GM12878 (cell line): ENCODE measurements at regions not wholly inside any gene's neighbourhood (a gene's known extent, or its start where the extent isn't known, plus 50 kb on each side); places are given as distances from the start of the nearest gene placed in this dataset.

Experiments
- ATAC-seq: fragments of 200-7000 bp; cut with Tn5 transposase; 3 replicates; pipeline ENCODE4 v1.9.1; 2020; ENCODE audit warnings: mild to moderate bottlenecking, moderate library complexity
- BruUV-seq: library from RNA; stranded (reverse); fragments of 400-500 nt; replicated peaks from 2 replicates; lab custom pipeline; 2021; lab: Mats Ljungman, UMichigan
- CTCF ChIA-PET: fragments of 300-600 bp; sonication (Branson Sonifier 250); formaldehyde crosslinking; extraction: SDS; loops from one replicate; lab custom pipeline; 2021; ENCODE audit warnings: inconsistent platforms; lab: Yijun Ruan, JAX
- POLR2A ChIA-PET: fragments of 350-600 bp; formaldehyde crosslinking; extraction: SDS; loops from one replicate; lab custom pipeline; 2021; ENCODE audit warnings: inconsistent platforms; lab: Charles Lee
- RAD21 ChIA-PET: fragments of 300-600 bp; sonication (Branson Sonifier 250); formaldehyde crosslinking; loops from one replicate; lab custom pipeline; 2023; ENCODE audit warnings: antibody characterized with exemption; ENCODE audit not compliant: unreplicated experiment; lab: Charles Lee
- SMC1A ChIA-PET: fragments of 300-600 bp; sonication (Branson Sonifier 250); formaldehyde crosslinking; loops from one replicate; lab custom pipeline; 2023; ENCODE audit not compliant: unreplicated experiment, uncharacterized antibody; lab: Charles Lee
- DNase-seq: peaks from one replicate; pipeline ENCODE4 v3.0.0-alpha.2; 2011; ENCODE audit warnings: low read depth, low spot score
- FAIRE-seq: peaks from 3 replicates; lab custom pipeline; 2011; peaks lifted over from hg19 to GRCh38; lab: Jason Lieb, UNC
- H2AFZ ChIP-seq: 2 replicates; pipeline ENCODE4 v1.6.0; 2011; ENCODE audit warnings: low read depth, low read length, control low read depth; ENCODE audit not compliant: control insufficient read depth
- H3K27ac ChIP-seq: 2 replicates; pipeline ENCODE4 v1.5.1; 2011; ENCODE audit warnings: control low read depth; ENCODE audit not compliant: control insufficient read depth, insufficient read depth
- H3K27me3 ChIP-seq, 2 experiments: replicated peaks in 1 of 2; 2 replicates each; pipeline versions ENCODE4 v1.6.0 to v1.6.1; 2011; ENCODE audit warnings: low read length in 1 of 2; ENCODE audit not compliant: control insufficient read depth in 2 of 2, insufficient read depth in 2 of 2
- H3K36me3 ChIP-seq, 2 experiments: 2 replicates each; pipeline ENCODE4 v1.5.1; 2011; ENCODE audit warnings: low read length in 1 of 2; ENCODE audit not compliant: control insufficient read depth in 2 of 2, insufficient read depth in 2 of 2
- H3K4me1 ChIP-seq: 2 replicates; pipeline ENCODE4 v1.6.1; 2011; ENCODE audit warnings: mild to moderate bottlenecking, low read length, moderate library complexity, mixed read lengths; ENCODE audit not compliant: control insufficient read depth, insufficient read depth
- H3K4me2 ChIP-seq: 2 replicates; pipeline ENCODE4 v1.6.0; 2011; ENCODE audit warnings: control low read depth; ENCODE audit not compliant: control insufficient read depth, insufficient read depth
- H3K4me3 ChIP-seq: fragments of 200-600 bp; sonication (generic); 2 replicates; pipeline ENCODE4 v1.5.1; 2016
- H3K79me2 ChIP-seq: 2 replicates; pipeline ENCODE4 v1.6.0; 2011; ENCODE audit warnings: low read length; ENCODE audit not compliant: control insufficient read depth, insufficient read depth
- H3K9ac ChIP-seq: 2 replicates; pipeline ENCODE4 v1.8.0; 2011; ENCODE audit warnings: low read length, control low read depth, mixed read lengths; ENCODE audit not compliant: control insufficient read depth, insufficient read depth
- H3K9me3 ChIP-seq: replicated peaks from 3 replicates; pipeline ENCODE4 v1.5.1; 2011; ENCODE audit warnings: mild to moderate bottlenecking, low read length; ENCODE audit not compliant: control insufficient read depth, insufficient read depth
- H4K20me1 ChIP-seq: 2 replicates; pipeline ENCODE4 v1.6.0; 2011; ENCODE audit not compliant: control insufficient read depth, insufficient read depth
- BMI1 ChIP-seq: fragments of 450-650 bp; IDR thresholded peaks from 2 replicates; pipeline ENCODE4 v1.6.1; 2016; ENCODE audit warnings: mild to moderate bottlenecking, moderate library complexity, borderline replicate concordance
- CREM ChIP-seq: IDR thresholded peaks from 2 replicates; pipeline ENCODE4 v1.6.1; 2014; ENCODE audit warnings: antibody characterized with exemption, low read depth
- ELK1 ChIP-seq: IDR thresholded peaks from 2 replicates; pipeline ENCODE4 v1.6.1; 2012; ENCODE audit warnings: low read depth, low read length, improper control_type of control experiment
- GABPA ChIP-seq: IDR thresholded peaks from 2 replicates; pipeline ENCODE4 v1.6.1; 2014; ENCODE audit warnings: antibody characterized with exemption, low read depth, mild to moderate bottlenecking, inconsistent platforms
- IRF3 ChIP-seq: fragments of 450-650 bp; IDR thresholded peaks from 2 replicates; pipeline ENCODE4 v1.6.1; 2014; ENCODE audit warnings: mild to moderate bottlenecking
- IRF5 ChIP-seq: fragments of 450-650 bp; IDR thresholded peaks from 2 replicates; pipeline ENCODE4 v1.6.1; 2017; ENCODE audit warnings: borderline replicate concordance
- NR2F1 ChIP-seq: fragments of 450-650 bp; conservative IDR thresholded peaks from 2 replicates; pipeline ENCODE4 v1.6.1; 2017; ENCODE audit warnings: mild to moderate bottlenecking
- POU2F2 ChIP-seq: IDR thresholded peaks from 3 replicates; pipeline ENCODE4 v1.6.1; 2011; ENCODE audit warnings: low read depth, mild to moderate bottlenecking, low read length, borderline replicate concordance
- RCOR1 ChIP-seq: conservative IDR thresholded peaks from 2 replicates; pipeline ENCODE4 v1.6.1; 2012; ENCODE audit warnings: low read depth, low read length, improper control_type of control experiment
- RELB ChIP-seq: fragments of 450-650 bp; IDR thresholded peaks from 2 replicates; pipeline ENCODE4 v1.6.1; 2017; ENCODE audit warnings: low read depth, mild to moderate bottlenecking, moderate library complexity
- STAT1 ChIP-seq: fragments of 450-650 bp; conservative IDR thresholded peaks from 2 replicates; pipeline ENCODE4 v1.6.1; 2014; ENCODE audit warnings: antibody characterized with exemption, mild to moderate bottlenecking
- WGBS: methylation state at CpG from one replicate; pipeline ENCODE4 v1.1.6; 2016; ENCODE audit warnings: low lambda C conversion rate; ENCODE audit not compliant: insufficient replicate concordance, insufficient coverage; ENCODE audit errors: missing lambda C conversion rate; 5-methylcytosine and 5-hydroxymethylcytosine counted together
- in situ Hi-C: fragments of 300-500 bp; cut with MboI; formaldehyde crosslinking; loops from 9 replicates; pipeline ENCODE4 v1.14.3; 2018; ENCODE audit warnings: mixed read lengths
- intact Hi-C: fragments of 100-400 bp; cut with micrococcal nuclease; formaldehyde crosslinking; loops from one replicate; pipeline ENCODE4 v1.14.2; 2022; ENCODE audit not compliant: unreplicated experiment

GRCh38 chr18:70553245-70553935, 264.5 kb downstream of the SOCS6 start:
- ChIA-PET POLR2A (no interaction called here), CTCF (no interaction called here), SMC1A (no interaction called here), RAD21 (no interaction called here)
- WGBS = 57% methylated on average over 10 of the region's 10 CpGs
- no peak overlapping the region for H3K9ac ChIP-seq
- FAIRE-seq (peak; percentile 13), ATAC-seq (no peak), DNase-seq (no peak)
- no peaks in the 10 kb centered on the region for H4K20me1 ChIP-seq
- H3K4me2 ChIP-seq = no peak overlapping the region
- no peaks in the 10 kb centered on the region for H3K27me3 ChIP-seq
- no peaks in the 10 kb centered on the region for H3K4me1 ChIP-seq
- no peak overlapping the region for H3K4me3 ChIP-seq
- no peak overlapping the region for H2AFZ ChIP-seq
- no peaks in the 10 kb centered on the region for H3K9me3 ChIP-seq
- no peak for TF ChIP-seq POU2F2
- TF ChIP-seq RCOR1 = no peak
- no peak for TF ChIP-seq CREM
- no peak for TF ChIP-seq IRF5
- TF ChIP-seq NR2F1 = no peak
- TF ChIP-seq BMI1 = no peak
- TF ChIP-seq STAT1 = no peak
- TF ChIP-seq IRF3 = no peak
- TF ChIP-seq ELK1 = no peak
- TF ChIP-seq GABPA = no peak
- no peak for TF ChIP-seq RELB
- in situ Hi-C loops = no loop called here
- no peaks in the 10 kb centered on the region for H3K79me2 ChIP-seq
- no TSS peak for BruUV-seq
- no peak overlapping the region for H3K27ac ChIP-seq
- H3K36me3 ChIP-seq = no peaks in the 10 kb centered on the region
- intact Hi-C loops = no loop called here
